Endothelial cell (in vitro differentiated cells): ENCODE measurements at regions not wholly inside any gene's neighbourhood (a gene's known extent, or its start where the extent isn't known, plus 50 kb on each side); places are given as distances from the start of the nearest gene placed in this dataset.

ENCODE experiments used
- DNase-seq: peaks from one replicate; pipeline ENCODE4 v3.0.0; 2021; ENCODE audit warnings: low spot score
- H3K27ac Mint-ChIP-seq: one replicate; pipeline ENCODE4 v1.8.0; 2021; ENCODE audit warnings: mixed read lengths, inconsistent platforms; ENCODE audit not compliant: unreplicated experiment
- H3K27me3 Mint-ChIP-seq: one replicate; pipeline ENCODE4 v1.8.0; 2021; ENCODE audit warnings: mild to moderate bottlenecking, moderate library complexity, mixed read lengths, inconsistent platforms; ENCODE audit not compliant: unreplicated experiment
- H3K36me3 Mint-ChIP-seq: one replicate; pipeline ENCODE4 v1.8.0; 2021; ENCODE audit warnings: mild to moderate bottlenecking, low read depth, mixed read lengths, inconsistent platforms; ENCODE audit not compliant: unreplicated experiment
- H3K4me1 Mint-ChIP-seq: one replicate; pipeline ENCODE4 v1.8.0; 2021; ENCODE audit warnings: mild to moderate bottlenecking, mixed read lengths, inconsistent platforms; ENCODE audit not compliant: unreplicated experiment
- H3K4me3 Mint-ChIP-seq: one replicate; pipeline ENCODE4 v1.8.0; 2021; ENCODE audit warnings: mild to moderate bottlenecking, mixed read lengths, inconsistent platforms; ENCODE audit not compliant: unreplicated experiment
- H3K9me3 Mint-ChIP-seq: one replicate; pipeline ENCODE4 v1.8.0; 2021; ENCODE audit warnings: mixed read lengths, inconsistent platforms; ENCODE audit not compliant: unreplicated experiment
- CTCF ChIP-seq: fragments of 200-600 bp; sonication (generic); IDR thresholded peaks from one replicate; pipeline ENCODE4 v1.5.0; 2021; ENCODE audit warnings: antibody characterized with exemption; ENCODE audit not compliant: unreplicated experiment

- Mint-ChIP-seq H3K27ac (no peak overlapping the region), H3K27me3 (peaks cover 1% of the 10 kb centered on the region), H3K9me3 (no peaks in the 10 kb centered on the region), H3K36me3 (no peaks in the 10 kb centered on the region), H3K4me1 (no peaks in the 10 kb centered on the region), H3K4me3 (no peak overlapping the region)
- TF ChIP-seq CTCF, result no peak
- no peak for DNase-seq
Measured at GRCh38 chr10:105761576-105762260, 1120.6 kb downstream of the SORCS3 start.

- Mint-ChIP-seq H3K27me3 (peaks cover 1% of the 10 kb centered on the region), H3K4me1 (no peaks in the 10 kb centered on the region), H3K27ac (no peak overlapping the region), H3K9me3 (no peaks in the 10 kb centered on the region), H3K4me3 (no peak overlapping the region), H3K36me3 (no peaks in the 10 kb centered on the region)
- TF ChIP-seq CTCF, result no peak
- DNase-seq, result no peak
Measured at GRCh38 chr10:105759669-105760068, 1118.6 kb downstream of the SORCS3 start.

- Mint-ChIP-seq H3K27ac (no peak overlapping the region), H3K4me3 (no peak overlapping the region), H3K36me3 (no peaks in the 10 kb centered on the region), H3K9me3 (no peaks in the 10 kb centered on the region), H3K4me1 (no peaks in the 10 kb centered on the region), H3K27me3 (peaks cover 1% of the 10 kb centered on the region)
- no peak for TF ChIP-seq CTCF
- DNase-seq, result no peak
Measured at GRCh38 chr10:105758209-105758998, 1117.3 kb downstream of the SORCS3 start.

GRCh38 chr10:105757302-105757701, 1116.2 kb downstream of the SORCS3 start:
- peaks cover 1% of the 10 kb centered on the region for H3K27me3 Mint-ChIP-seq
- no peak for DNase-seq
- H3K9me3 Mint-ChIP-seq, result no peaks in the 10 kb centered on the region
- no peak overlapping the region for H3K4me3 Mint-ChIP-seq
- no peak overlapping the region for H3K27ac Mint-ChIP-seq
- TF ChIP-seq CTCF, result no peak
- no peaks in the 10 kb centered on the region for H3K4me1 Mint-ChIP-seq
- no peaks in the 10 kb centered on the region for H3K36me3 Mint-ChIP-seq

- H3K4me1 Mint-ChIP-seq, result no peaks in the 10 kb centered on the region
- DNase-seq, result no peak
- no peaks in the 10 kb centered on the region for H3K36me3 Mint-ChIP-seq
- H3K4me3 Mint-ChIP-seq, result no peak overlapping the region
- TF ChIP-seq CTCF, result no peak
- no peaks in the 10 kb centered on the region for H3K9me3 Mint-ChIP-seq
- H3K27me3 Mint-ChIP-seq, result peaks cover under 1% of the 10 kb centered on the region
- no peak overlapping the region for H3K27ac Mint-ChIP-seq
Measured at GRCh38 chr10:105756386-105756785, 1115.3 kb downstream of the SORCS3 start.
